GM18858 (cell line): ENCODE measurements at regions not wholly inside any gene's neighbourhood (a gene's known extent, or its start where the extent isn't known, plus 50 kb on each side); places are given as distances from the start of the nearest gene placed in this dataset.
A peak's percentile ranks its signal among the peaks of the same experiment; 100 is the strongest.

Source experiments
- ATAC-seq: cut with Tn5 transposase; IDR thresholded peaks from one replicate; pipeline ENCODE4 v1.9.1; 2021; ENCODE audit not compliant: unreplicated experiment

GRCh38 chr12:84807249-84807648 lies 105.3 kb downstream of the SLC6A15 start:
- no peak for ATAC-seq

GRCh38 chr12:84805474-84805858 lies 107.1 kb downstream of the SLC6A15 start:
- ATAC-seq = no peak

DNA sequence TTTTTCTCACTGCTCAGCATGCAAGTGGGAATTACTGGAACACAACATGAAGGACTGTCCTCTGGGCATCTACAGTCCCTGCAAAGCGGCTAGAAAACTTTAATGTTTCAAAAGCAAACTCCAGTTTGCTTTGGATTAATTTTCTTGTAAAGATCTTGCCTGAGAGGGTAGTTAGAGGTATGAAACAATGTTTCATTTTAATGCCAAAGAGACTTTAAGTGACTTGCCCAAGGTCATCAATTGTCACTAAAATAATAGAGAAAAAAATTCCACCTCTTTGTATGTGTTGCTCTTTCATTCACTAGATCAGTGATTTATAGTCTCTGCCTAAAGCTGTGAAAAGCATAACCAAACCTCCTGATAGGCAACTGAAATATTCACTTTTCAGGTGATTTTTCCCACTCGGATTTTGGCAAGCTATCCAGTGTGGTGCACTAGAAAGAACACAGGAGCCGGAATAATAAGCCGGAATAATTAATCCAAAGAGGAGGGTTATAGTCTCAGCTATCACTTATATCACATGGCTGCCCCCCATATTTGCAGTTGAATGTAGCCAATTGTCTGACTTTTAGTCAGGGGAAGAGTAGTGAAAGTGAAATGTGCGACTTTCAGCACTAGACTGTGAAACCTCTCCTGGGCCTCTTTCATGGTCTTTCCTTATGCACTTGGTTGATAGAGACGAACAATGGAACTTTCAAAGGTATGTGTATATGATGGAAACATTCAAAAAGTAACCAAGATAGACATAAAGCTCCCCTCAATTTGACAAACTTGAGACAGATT lies 107.7 kb downstream of the SLC6A15 start:
- ATAC-seq = peak; percentile 35

GRCh38 chr12:84803661-84804060 lies 108.9 kb downstream of the SLC6A15 start:
- no peak for ATAC-seq

DNA sequence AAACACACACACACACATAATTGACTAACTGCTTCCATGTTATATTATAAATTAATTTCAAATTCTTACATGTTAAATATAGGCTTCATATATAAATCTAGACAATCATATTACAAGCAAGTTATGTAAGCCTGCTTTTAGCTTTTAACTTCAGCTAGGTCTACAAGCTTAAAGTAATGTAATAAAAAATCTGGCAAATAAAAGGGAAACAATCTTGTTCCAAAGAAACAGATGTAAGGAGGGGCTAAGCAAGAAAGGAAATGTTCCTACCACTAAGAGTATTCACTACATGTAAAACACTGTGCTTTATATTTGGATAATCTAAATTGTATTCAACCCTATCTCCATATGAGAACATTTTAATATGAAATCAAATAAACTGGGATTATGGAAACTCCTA lies 110.4 kb downstream of the SLC6A15 start:
- no peak for ATAC-seq

- ATAC-seq = no peak
Measured at GRCh38 chr12:84793558-84794367, 118.8 kb downstream of the SLC6A15 start.

- no peak for ATAC-seq
Measured at GRCh38 chr12:84791444-84791843, 121.2 kb downstream of the SLC6A15 start.

DNA sequence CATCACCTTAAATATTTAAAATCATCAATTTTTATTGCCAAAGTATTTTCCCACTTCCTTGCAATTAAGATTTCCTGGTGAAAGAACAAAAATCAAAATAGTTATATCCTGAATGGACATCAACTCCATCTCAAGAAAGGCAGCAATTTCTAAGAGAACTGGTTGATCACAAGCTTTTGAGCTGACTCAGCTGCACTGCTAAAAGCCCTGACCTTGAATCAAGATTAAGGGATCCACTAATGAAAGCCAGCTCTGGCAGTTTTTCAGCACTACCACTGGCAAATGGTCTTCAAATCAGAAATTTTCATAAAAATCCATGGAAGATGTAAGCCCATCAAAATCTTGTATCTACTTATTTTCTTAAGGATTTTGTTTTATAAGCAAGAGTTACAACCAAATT lies 123.4 kb downstream of the SLC6A15 start:
- no peak for ATAC-seq

- ATAC-seq = no peak
Measured at GRCh38 chr12:84787253-84787652, 125.3 kb downstream of the SLC6A15 start.

GRCh38 chr12:84786622-84787021 lies 126.0 kb downstream of the SLC6A15 start:
- ATAC-seq = no peak

- no peak for ATAC-seq
Measured at GRCh38 chr12:84785951-84786350, 126.6 kb downstream of the SLC6A15 start.

GRCh38 chr12:84785281-84785680 lies 127.3 kb downstream of the SLC6A15 start:
- ATAC-seq = no peak

DNA sequence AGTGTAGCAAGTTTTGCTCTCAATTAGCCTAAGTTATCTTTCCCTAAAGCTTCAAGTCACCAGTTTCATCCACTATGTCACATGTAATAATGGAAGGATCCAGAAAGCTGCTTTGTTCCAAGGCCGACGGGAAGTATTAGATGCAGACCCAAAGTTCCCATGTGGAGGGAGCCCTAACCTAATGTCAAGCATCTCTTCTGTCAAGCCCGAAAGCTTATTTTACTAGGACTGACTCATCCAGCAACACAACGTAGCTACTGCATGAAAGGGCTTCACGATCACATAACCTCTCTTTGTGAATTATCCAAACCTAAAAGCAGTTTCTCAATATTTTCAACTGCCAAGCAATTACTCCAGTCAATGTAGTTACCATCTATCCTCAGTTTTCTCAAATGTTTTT lies 133.4 kb downstream of the SLC6A15 start:
- ATAC-seq = no peak

- ATAC-seq = no peak
Measured at GRCh38 chr12:84772281-84772680, 140.3 kb downstream of the SLC6A15 start.

DNA sequence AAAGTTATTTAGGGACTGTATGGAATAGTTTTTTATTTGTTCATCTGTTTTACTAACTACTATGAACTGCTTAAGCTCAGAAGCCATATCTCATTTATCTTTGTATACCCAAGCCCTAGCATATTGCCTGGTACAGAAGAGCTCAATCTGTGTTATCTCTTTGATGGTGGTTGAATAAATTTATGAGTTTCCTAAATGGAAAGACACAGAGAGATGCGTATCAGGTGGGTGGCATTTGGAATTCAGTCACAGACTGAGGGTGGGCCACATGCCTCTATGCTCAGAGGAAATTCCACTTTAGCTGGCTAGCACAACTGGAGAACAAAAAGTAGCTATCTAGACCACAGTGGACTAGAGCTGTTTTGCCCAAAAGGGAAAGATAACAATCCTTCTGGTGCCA lies 145.5 kb downstream of the SLC6A15 start:
- no peak for ATAC-seq

GRCh38 chr12:84766375-84766774 lies 146.2 kb downstream of the SLC6A15 start:
- no peak for ATAC-seq

DNA sequence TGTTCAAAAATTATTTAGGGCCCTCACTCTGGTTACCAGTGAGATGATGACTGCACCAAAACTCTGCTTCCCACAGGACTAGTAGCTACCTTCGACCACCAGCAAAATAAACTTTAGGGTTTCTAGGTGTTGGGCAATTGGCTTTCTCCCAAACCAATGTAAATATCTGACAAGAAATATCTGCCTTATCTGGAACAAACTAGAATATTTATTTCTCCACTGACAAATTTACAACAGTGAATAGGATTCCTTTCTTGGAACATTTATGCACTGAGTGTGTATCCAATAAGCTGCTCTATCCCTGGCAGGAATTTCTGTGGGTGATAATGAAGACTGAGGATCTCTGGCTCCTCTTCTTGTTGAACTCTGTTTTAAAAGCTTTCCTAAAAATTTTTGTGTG lies 148.6 kb downstream of the SLC6A15 start:
- ATAC-seq = no peak

- ATAC-seq = no peak
Measured at GRCh38 chr12:84763107-84763506, 149.5 kb downstream of the SLC6A15 start.

GRCh38 chr12:84760091-84760865 lies 152.3 kb downstream of the SLC6A15 start:
- no peak for ATAC-seq

- no peak for ATAC-seq
Measured at GRCh38 chr12:84757978-84758377, 154.6 kb downstream of the SLC6A15 start.

GRCh38 chr12:84756961-84757360 lies 155.6 kb downstream of the SLC6A15 start:
- ATAC-seq = no peak

GRCh38 chr12:84745127-84745526 lies 167.5 kb downstream of the SLC6A15 start:
- ATAC-seq = no peak
